K562 (cell line): ENCODE measurements at regions not wholly inside any gene's neighbourhood (a gene's known extent, or its start where the extent isn't known, plus 50 kb on each side); places are given as distances from the start of the nearest gene placed in this dataset.

Source experiments
- ATAC-seq: fragments of 200-7000 bp; cut with Tn5 transposase; 3 replicates; pipeline ENCODE4 v1.9.1; 2020; ENCODE audit warnings: moderate library complexity
- BruUV-seq: library from RNA; stranded (reverse); fragments of 400-500 nt; replicated peaks from 2 replicates; lab custom pipeline; 2021; lab: Mats Ljungman, UMichigan
- CTCF ChIA-PET: fragments of 300-600 bp; formaldehyde crosslinking; extraction: SDS; loops from one replicate; lab custom pipeline; 2021; ENCODE audit warnings: low intra/inter-chr PET ratio; lab: Yijun Ruan, JAX
- POLR2A ChIA-PET: fragments of 300-600, 350-650 bp; sonication (Branson Sonifier 250); formaldehyde crosslinking; extraction: SDS; loops from one replicate; lab custom pipeline; 2021; ENCODE audit warnings: antibody characterized with exemption, inconsistent platforms; lab: Yijun Ruan, JAX
- DNase-seq, 4 experiments: peaks; one replicate each; pipeline versions ENCODE4 v3.0.0 to v3.0.0-alpha.2; 2011 to 2018; ENCODE audit warnings: low spot score in 3 of 4, mixed read lengths in 3 of 4; ENCODE audit errors: extremely low read depth in 1 of 4
- FAIRE-seq: peaks from 2 replicates; lab custom pipeline; 2011; peaks lifted over from hg19 to GRCh38; lab: Jason Lieb, UNC
- H2AFZ ChIP-seq: 2 replicates; pipeline ENCODE4 v1.6.0; 2011; ENCODE audit warnings: low read depth, low read length, control low read depth, inconsistent platforms
- H3K27ac ChIP-seq: fragments of 200-600 bp; 3 replicates; pipeline ENCODE4 v1.8.0; 2011; ENCODE audit warnings: low read depth, mild to moderate bottlenecking, control low read depth, inconsistent platforms, low read length, moderate library complexity, mixed read lengths; ENCODE audit errors: extremely low read depth
- H3K27me3 ChIP-seq, 2 experiments: fragments of 300-600 bp in 1 of 2; 2 replicates in 1 of 2; 3 replicates in 1 of 2; pipeline versions ENCODE4 v1.6.0 to v1.8.0; 2011; ENCODE audit warnings: inconsistent platforms in 2 of 2, low read length in 2 of 2, mild to moderate bottlenecking in 1 of 2, mixed read lengths in 1 of 2, moderate library complexity in 1 of 2; ENCODE audit not compliant: control insufficient read depth in 2 of 2, insufficient read depth in 2 of 2
- H3K36me3 ChIP-seq: fragments of 300-600 bp; 3 replicates; pipeline ENCODE4 v1.8.0; 2011; ENCODE audit warnings: mild to moderate bottlenecking, low read length, inconsistent platforms; ENCODE audit not compliant: control insufficient read depth, insufficient read depth
- H3K4me1 ChIP-seq, 2 experiments: fragments of 200-600 bp in 1 of 2; replicated peaks in 1 of 2; 2 replicates in 1 of 2; 3 replicates in 1 of 2; pipeline versions ENCODE4 v1.5.1 to v1.8.0; 2011; ENCODE audit warnings: inconsistent platforms in 2 of 2, low read length in 2 of 2, mild to moderate bottlenecking in 1 of 2, mixed read lengths in 1 of 2, moderate library complexity in 1 of 2; ENCODE audit not compliant: control insufficient read depth in 2 of 2, insufficient read depth in 2 of 2
- H3K4me2 ChIP-seq: 2 replicates; pipeline ENCODE4 v1.6.1; 2011; ENCODE audit warnings: low read length, control low read depth, inconsistent platforms, mixed read lengths; ENCODE audit not compliant: insufficient read depth
- H3K4me3 ChIP-seq: fragments of 200-600 bp; sonication (generic), shearing (Covaris generic); 2 replicates; pipeline ENCODE4 v1.5.1; 2016; ENCODE audit warnings: control low read depth, inconsistent platforms
- H3K79me2 ChIP-seq: fragments of 200-600 bp; 3 replicates; pipeline ENCODE4 v1.8.0; 2011; ENCODE audit warnings: low read length, inconsistent platforms; ENCODE audit not compliant: control insufficient read depth, insufficient read depth
- H3K9ac ChIP-seq, 2 experiments: 2 replicates each; pipeline versions ENCODE4 v1.6.0 to v1.6.1; 2011; ENCODE audit warnings: low read depth in 2 of 2, low read length in 2 of 2, control low read depth in 1 of 2, inconsistent platforms in 1 of 2, mild to moderate bottlenecking in 1 of 2, mixed read lengths in 1 of 2; ENCODE audit not compliant: insufficient read depth in 1 of 2
- H3K9me1 ChIP-seq: one replicate; pipeline ENCODE4 v1.6.0; 2011; ENCODE audit warnings: inconsistent platforms, mild to moderate bottlenecking, low read length, moderate library complexity; ENCODE audit not compliant: control insufficient read depth, insufficient read depth
- H3K9me3 ChIP-seq: replicated peaks from 2 replicates; pipeline ENCODE4 v1.5.1; 2011; ENCODE audit warnings: low read depth, low read length, inconsistent platforms; ENCODE audit not compliant: control insufficient read depth, insufficient read depth
- H4K20me1 ChIP-seq: replicated peaks from 2 replicates; pipeline ENCODE4 v1.6.1; 2011; ENCODE audit warnings: low read length, inconsistent platforms, mixed read lengths; ENCODE audit not compliant: control insufficient read depth, insufficient read depth
- PML ChIP-seq: IDR thresholded peaks from 2 replicates; pipeline ENCODE4 v1.6.1; 2012; ENCODE audit warnings: low read length, inconsistent platforms
- POLR2H ChIP-seq: IDR thresholded peaks from 2 replicates; pipeline ENCODE4 v1.6.1; 2016; ENCODE audit warnings: missing genetic modification characterization, low read depth, mild to moderate bottlenecking, control low read depth, missing compliant biosample characterization, moderate library complexity
- WGBS: fragments of 100-300 bp; shearing (Covaris generic); methylation state at CpG from one replicate; pipeline ENCODE4 v1.1.6; 2016; ENCODE audit warnings: low coverage, mixed read lengths; ENCODE audit not compliant: insufficient coverage; ENCODE audit errors: missing lambda C conversion rate; 5-methylcytosine and 5-hydroxymethylcytosine counted together
- in situ Hi-C: fragments of 300-500 bp; cut with MboI; formaldehyde crosslinking; loops from 4 replicates; pipeline ENCODE4 v1.15.0; 2018; ENCODE audit warnings: inconsistent platforms, mixed read lengths
- intact Hi-C: fragments of 100-400 bp; cut with micrococcal nuclease; formaldehyde crosslinking; loops from 2 replicates; pipeline ENCODE4 v1.14.2; 2022
- TF ChIP-seq, protein P1 (sequence below), 3 experiments: IDR thresholded peaks in 2 of 3; conservative IDR thresholded peaks in 1 of 3; 2 replicates each; pipeline ENCODE4 v1.5.1; 2011 to 2012; ENCODE audit warnings: low read length in 3 of 3, mild to moderate bottlenecking in 3 of 3, control low read depth in 2 of 3, improper control_type of control experiment in 1 of 3, inconsistent platforms in 1 of 3, low read depth in 1 of 3, mixed read lengths in 1 of 3, moderate library complexity in 1 of 3; ENCODE audit not compliant: insufficient read depth in 2 of 3

DNA sequence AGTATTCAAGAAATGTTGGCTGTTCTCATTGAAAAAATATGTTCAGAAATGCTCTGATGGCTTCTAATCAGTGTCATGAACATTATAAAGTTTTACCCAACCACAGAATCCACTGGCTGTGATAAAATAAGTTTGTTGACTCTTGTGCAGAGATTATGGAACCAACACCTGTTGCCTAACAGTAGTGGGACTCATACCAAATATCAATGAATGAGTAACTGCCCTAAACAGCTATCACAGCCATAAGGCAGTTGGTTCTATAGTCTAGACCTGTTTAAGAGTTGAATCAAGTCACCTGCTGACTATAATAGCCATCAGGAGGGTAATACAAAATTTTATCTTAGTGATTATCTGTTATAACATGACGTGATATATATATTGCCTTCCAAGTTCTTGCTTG lies 168.3 kb downstream of the ATOH1 start:
- no peak overlapping the region for H3K4me3 ChIP-seq
- no peaks in the 10 kb centered on the region for H4K20me1 ChIP-seq
- ChIA-PET POLR2A (interaction anchor here (0.5 kb wide), 1 partner anchor 22 kb away, joined by 3 read pairs; no protein-coding TSS in a partner anchor), CTCF (no interaction called here)
- ATAC-seq (no peak), FAIRE-seq (no peak), DNase-seq (no peak)
- intact Hi-C loops (no loop called here), in situ Hi-C loops (no loop called here)
- no peak overlapping the region for H2AFZ ChIP-seq
- no TSS peak for BruUV-seq
- no peak overlapping the region for H3K4me2 ChIP-seq
- no peak overlapping the region for H3K9ac ChIP-seq
- no peak overlapping the region for H3K27ac ChIP-seq
- no peaks in the 10 kb centered on the region for H3K79me2 ChIP-seq
- H3K36me3 ChIP-seq = no peaks in the 10 kb centered on the region
- H3K27me3 ChIP-seq = no peaks in the 10 kb centered on the region
- H3K4me1 ChIP-seq = no peaks in the 10 kb centered on the region
- H3K9me1 ChIP-seq = no peaks in the 10 kb centered on the region
- WGBS = 11% methylated on average over 1 of the region's 1 CpG
- no peak for TF ChIP-seq POLR2H (tag)
- no peaks in the 10 kb centered on the region for H3K9me3 ChIP-seq

DNA sequence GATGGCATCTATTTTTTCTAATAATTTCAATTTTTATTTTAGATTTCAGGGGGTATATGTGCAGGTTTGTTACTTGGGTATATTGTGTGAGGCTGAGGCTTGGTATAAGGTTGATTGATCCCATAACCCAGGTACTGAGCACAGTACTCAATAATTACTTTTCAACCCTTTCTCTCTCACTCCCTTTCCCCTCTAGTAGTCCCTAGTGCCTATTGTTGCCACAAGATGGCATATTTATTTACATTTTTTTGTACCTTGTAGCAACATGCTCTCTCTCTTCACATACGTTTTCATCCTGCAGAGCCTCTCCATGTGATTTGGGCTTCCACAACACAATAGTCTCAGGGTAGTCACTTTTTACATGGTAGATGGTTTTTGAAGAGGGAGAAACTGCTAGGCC lies 172.0 kb downstream of the ATOH1 start:
- H2AFZ ChIP-seq = no peak overlapping the region
- H3K9me1 ChIP-seq = no peaks in the 10 kb centered on the region
- POLR2A ChIA-PET = interaction anchor here (0.7 kb wide), 1 partner anchor 389 kb away, joined by 4 read pairs; no protein-coding TSS in a partner anchor
- H4K20me1 ChIP-seq = no peaks in the 10 kb centered on the region
- no peak for FAIRE-seq
- TF ChIP-seq PML = no peak
- TF ChIP-seq, protein P1, sequence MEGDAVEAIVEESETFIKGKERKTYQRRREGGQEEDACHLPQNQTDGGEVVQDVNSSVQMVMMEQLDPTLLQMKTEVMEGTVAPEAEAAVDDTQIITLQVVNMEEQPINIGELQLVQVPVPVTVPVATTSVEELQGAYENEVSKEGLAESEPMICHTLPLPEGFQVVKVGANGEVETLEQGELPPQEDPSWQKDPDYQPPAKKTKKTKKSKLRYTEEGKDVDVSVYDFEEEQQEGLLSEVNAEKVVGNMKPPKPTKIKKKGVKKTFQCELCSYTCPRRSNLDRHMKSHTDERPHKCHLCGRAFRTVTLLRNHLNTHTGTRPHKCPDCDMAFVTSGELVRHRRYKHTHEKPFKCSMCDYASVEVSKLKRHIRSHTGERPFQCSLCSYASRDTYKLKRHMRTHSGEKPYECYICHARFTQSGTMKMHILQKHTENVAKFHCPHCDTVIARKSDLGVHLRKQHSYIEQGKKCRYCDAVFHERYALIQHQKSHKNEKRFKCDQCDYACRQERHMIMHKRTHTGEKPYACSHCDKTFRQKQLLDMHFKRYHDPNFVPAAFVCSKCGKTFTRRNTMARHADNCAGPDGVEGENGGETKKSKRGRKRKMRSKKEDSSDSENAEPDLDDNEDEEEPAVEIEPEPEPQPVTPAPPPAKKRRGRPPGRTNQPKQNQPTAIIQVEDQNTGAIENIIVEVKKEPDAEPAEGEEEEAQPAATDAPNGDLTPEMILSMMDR (IDR thresholded peaks at IDR 0.05 in 2 of 3, conservative IDR thresholded peaks at IDR 0.05 in 1 of 3; ENCODE audit: insufficient read depth in 2 of 3, low read depth in 1 of 3, low read length in 3 of 3) = peak in 1 of 3 experiments; percentile 17; a peak in 1 of 6 replicates
- no peak for DNase-seq
- BruUV-seq = no TSS peak
- H3K9ac ChIP-seq = no peak overlapping the region
- H3K4me1 ChIP-seq = no peaks in the 10 kb centered on the region
- no peak overlapping the region for H3K4me3 ChIP-seq
- no peak overlapping the region for H3K27ac ChIP-seq
- CTCF ChIA-PET = no interaction called here
- intact Hi-C loops (loop anchor here (10.0 kb wide), 1 partner anchor 124 kb away; no protein-coding TSS in a partner anchor), in situ Hi-C loops (no loop called here)
- H3K4me2 ChIP-seq = no peak overlapping the region
- no peak for ATAC-seq
- no peaks in the 10 kb centered on the region for H3K79me2 ChIP-seq
- H3K27me3 ChIP-seq = no peaks in the 10 kb centered on the region
- WGBS = 0% methylated on average over 1 of the region's 1 CpG
- H3K9me3 ChIP-seq = no peaks in the 10 kb centered on the region
- H3K36me3 ChIP-seq = no peaks in the 10 kb centered on the region
